A673 (cell line): ENCODE measurements at regions not wholly inside any gene's neighbourhood (a gene's known extent, or its start where the extent isn't known, plus 50 kb on each side); places are given as distances from the start of the nearest gene placed in this dataset.

ENCODE experiments used
- EZH2 ChIP-seq: fragments of 200-600 bp; sonication (generic); IDR thresholded peaks from 2 replicates; pipeline ENCODE4 v1.6.1; 2017; ENCODE audit warnings: borderline replicate concordance, low read depth, mild to moderate bottlenecking, mixed read lengths, antibody characterized with exemption, low read length; ENCODE audit not compliant: poor library complexity, severe bottlenecking
- TF ChIP-seq, protein P1 (sequence below): fragments of 300-800, 200-600 bp; sonication (generic); conservative IDR thresholded peaks from 2 replicates; pipeline ENCODE4 v1.5.1; 2017; ENCODE audit warnings: low read depth, mild to moderate bottlenecking, antibody characterized with exemption, low read length, moderate library complexity, mixed read lengths

DNA sequence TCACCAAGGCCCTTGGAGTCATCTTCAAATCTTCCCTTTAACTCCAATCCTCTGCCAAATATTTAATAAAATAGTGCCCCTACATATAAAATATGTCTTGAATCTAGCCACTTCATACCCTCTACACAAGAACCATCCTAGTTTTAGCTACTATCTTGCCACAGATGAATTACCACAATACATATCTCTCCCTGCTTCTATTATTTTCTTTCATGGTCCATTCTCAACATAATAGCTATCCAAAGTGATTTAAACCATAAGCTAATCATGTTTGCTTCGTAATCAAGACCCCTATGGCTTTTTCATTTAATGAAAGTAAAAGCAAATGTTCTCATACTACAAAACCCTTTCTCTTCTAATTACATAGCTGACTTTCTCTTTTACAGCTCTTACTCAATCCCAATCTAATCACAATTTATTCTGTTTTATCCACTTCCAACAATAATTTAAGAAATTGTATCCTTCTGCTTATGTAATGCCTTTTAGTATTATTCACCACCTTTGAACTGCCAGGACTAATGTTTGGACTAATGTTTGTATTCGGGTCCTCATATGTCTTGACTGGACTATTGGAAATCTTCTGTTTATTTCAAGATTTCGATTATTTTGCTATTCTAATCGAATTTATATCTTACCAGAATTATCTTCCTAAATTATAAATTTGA lies 412.0 kb downstream of the SLITRK1 start:
- TF ChIP-seq, protein P1, sequence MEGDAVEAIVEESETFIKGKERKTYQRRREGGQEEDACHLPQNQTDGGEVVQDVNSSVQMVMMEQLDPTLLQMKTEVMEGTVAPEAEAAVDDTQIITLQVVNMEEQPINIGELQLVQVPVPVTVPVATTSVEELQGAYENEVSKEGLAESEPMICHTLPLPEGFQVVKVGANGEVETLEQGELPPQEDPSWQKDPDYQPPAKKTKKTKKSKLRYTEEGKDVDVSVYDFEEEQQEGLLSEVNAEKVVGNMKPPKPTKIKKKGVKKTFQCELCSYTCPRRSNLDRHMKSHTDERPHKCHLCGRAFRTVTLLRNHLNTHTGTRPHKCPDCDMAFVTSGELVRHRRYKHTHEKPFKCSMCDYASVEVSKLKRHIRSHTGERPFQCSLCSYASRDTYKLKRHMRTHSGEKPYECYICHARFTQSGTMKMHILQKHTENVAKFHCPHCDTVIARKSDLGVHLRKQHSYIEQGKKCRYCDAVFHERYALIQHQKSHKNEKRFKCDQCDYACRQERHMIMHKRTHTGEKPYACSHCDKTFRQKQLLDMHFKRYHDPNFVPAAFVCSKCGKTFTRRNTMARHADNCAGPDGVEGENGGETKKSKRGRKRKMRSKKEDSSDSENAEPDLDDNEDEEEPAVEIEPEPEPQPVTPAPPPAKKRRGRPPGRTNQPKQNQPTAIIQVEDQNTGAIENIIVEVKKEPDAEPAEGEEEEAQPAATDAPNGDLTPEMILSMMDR, result no peak
- no peak for TF ChIP-seq EZH2
